Fibroblast of lung (primary cell): ENCODE measurements at regions not wholly inside any gene's neighbourhood (a gene's known extent, or its start where the extent isn't known, plus 50 kb on each side); places are given as distances from the start of the nearest gene placed in this dataset.

ENCODE experiments used
- DNase-seq, 2 donors: peaks; one replicate each; pipeline versions ENCODE4 v3.0.0 to v3.0.0-alpha.2; 2010; ENCODE audit warnings: low read depth in 2 of 2
- H2AFZ ChIP-seq: 2 replicates; pipeline ENCODE4 v1.5.1; 2012; ENCODE audit warnings: low read length, control low read depth, inconsistent platforms
- H3K27ac ChIP-seq: 2 replicates; pipeline ENCODE4 v1.5.1; 2011; ENCODE audit warnings: low read length, control low read depth; ENCODE audit not compliant: insufficient read depth
- H3K27me3 ChIP-seq: 2 replicates; pipeline ENCODE4 v1.5.1; 2011; ENCODE audit warnings: mild to moderate bottlenecking, low read length; ENCODE audit not compliant: control insufficient read depth, insufficient read depth
- H3K36me3 ChIP-seq: 2 replicates; pipeline ENCODE4 v1.5.1; 2011; ENCODE audit warnings: low read length; ENCODE audit not compliant: control insufficient read depth, insufficient read depth
- H3K4me1 ChIP-seq: 2 replicates; pipeline ENCODE4 v1.5.1; 2011; ENCODE audit warnings: low read length; ENCODE audit not compliant: control insufficient read depth, insufficient read depth; ENCODE audit errors: extremely low read depth
- H3K4me2 ChIP-seq: 2 replicates; pipeline ENCODE4 v1.5.1; 2011; ENCODE audit warnings: low read length, control low read depth; ENCODE audit not compliant: insufficient read depth; ENCODE audit errors: extremely low read depth
- H3K4me3 ChIP-seq, 4 experiments: fragments of 200-600 bp in 1 of 4; sonication (generic) in 1 of 4; replicated peaks in 1 of 4; 2 replicates each; pipeline ENCODE4 v1.5.1; 2011 to 2016; ENCODE audit warnings: low read length in 4 of 4, low read depth in 3 of 4, mild to moderate bottlenecking in 3 of 4, control low read depth in 2 of 4, inconsistent platforms in 1 of 4, mixed read lengths in 1 of 4; ENCODE audit not compliant: insufficient read depth in 1 of 4; ENCODE audit errors: control extremely low read depth in 1 of 4
- H3K79me2 ChIP-seq: 2 replicates; pipeline ENCODE4 v1.5.1; 2012; ENCODE audit warnings: mild to moderate bottlenecking, low read length, inconsistent platforms; ENCODE audit not compliant: control insufficient read depth, insufficient read depth
- H3K9ac ChIP-seq: 2 replicates; pipeline ENCODE4 v1.5.1; 2011; ENCODE audit warnings: mild to moderate bottlenecking, low read length, control low read depth; ENCODE audit not compliant: insufficient read depth
- H3K9me3 ChIP-seq: 2 replicates; pipeline ENCODE4 v1.5.1; 2012; ENCODE audit warnings: low read depth, low read length; ENCODE audit not compliant: control insufficient read depth, insufficient read depth
- H4K20me1 ChIP-seq: 2 replicates; pipeline ENCODE4 v1.5.1; 2011; ENCODE audit warnings: low read length; ENCODE audit not compliant: control insufficient read depth, insufficient read depth; ENCODE audit errors: extremely low read depth
- CTCF ChIP-seq, 2 donors: IDR thresholded peaks in 1 of 2; conservative IDR thresholded peaks in 1 of 2; 1 replicate in 1 of 2; 2 replicates in 1 of 2; pipeline ENCODE4 v1.5.1; 2011 to 2012; ENCODE audit warnings: low read length in 2 of 2, control low read depth in 1 of 2, inconsistent platforms in 1 of 2, low read depth in 1 of 2, mild to moderate bottlenecking in 1 of 2
- EZH2 ChIP-seq: IDR thresholded peaks from 2 replicates; pipeline ENCODE4 v1.5.1; 2012; ENCODE audit warnings: low read length, control low read depth, mild to moderate bottlenecking; ENCODE audit errors: missing control alignments

DNA sequence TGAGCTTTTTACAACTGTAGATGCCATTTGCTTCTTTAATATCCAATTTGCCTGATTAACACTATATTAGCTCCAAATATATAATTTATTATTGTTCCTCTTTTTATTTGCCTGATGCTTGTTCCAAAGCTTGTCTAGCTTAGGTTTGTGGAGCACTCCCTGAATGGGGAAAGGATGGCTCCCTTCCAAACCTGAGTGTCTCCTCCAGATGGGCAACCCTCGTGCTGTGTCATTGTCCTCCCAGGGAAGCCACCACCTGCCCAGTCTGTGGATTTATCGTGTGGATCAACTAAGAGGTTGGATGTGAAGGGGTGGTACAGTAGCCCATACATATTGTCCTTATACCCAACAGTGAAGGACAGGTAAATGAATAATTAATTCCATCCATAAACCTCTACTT, 404.9 kb downstream of the CDK5RAP2 start:
- Histone ChIP-seq H2AFZ (no peak overlapping the region), H3K36me3 (no peaks in the 10 kb centered on the region), H3K27me3 (no peaks in the 10 kb centered on the region), H4K20me1 (no peaks in the 10 kb centered on the region), H3K4me1 (no peaks in the 10 kb centered on the region), H3K27ac (no peak overlapping the region), H3K79me2 (no peaks in the 10 kb centered on the region), H3K4me3 (no peak overlapping the region), H3K9ac (no peak overlapping the region), H3K9me3 (no peaks in the 10 kb centered on the region), H3K4me2 (no peak overlapping the region)
- no peak for DNase-seq
- TF ChIP-seq EZH2 = no peak
- TF ChIP-seq CTCF (conservative IDR thresholded peaks at IDR 0.05 in 1 of 2, IDR thresholded peaks at IDR 0.05 in 1 of 2; ENCODE audit: low read depth in 1 of 2, low read length in 2 of 2) = no peak

DNA sequence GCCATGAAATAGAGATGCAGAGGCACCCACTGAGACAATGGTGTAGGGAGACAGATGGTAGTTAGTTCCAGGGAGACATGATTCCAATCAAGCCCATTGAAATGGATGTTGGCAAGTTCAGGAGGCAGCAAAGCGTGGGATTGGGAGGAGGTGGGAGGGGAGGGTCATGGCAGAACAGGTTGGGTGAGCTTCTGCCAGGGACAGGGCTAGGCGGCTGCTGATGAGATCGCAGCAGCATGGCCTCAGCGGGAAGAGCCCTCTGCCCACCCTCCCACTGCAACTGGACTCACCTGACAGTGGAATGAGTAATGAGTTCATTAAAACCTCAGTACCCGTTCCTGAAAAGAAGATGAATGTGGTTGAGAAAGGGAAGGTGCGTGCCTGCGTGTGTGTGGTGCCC, 418.2 kb downstream of the CDK5RAP2 start:
- Histone ChIP-seq H2AFZ (no peak overlapping the region), H3K9me3 (no peaks in the 10 kb centered on the region), H4K20me1 (no peaks in the 10 kb centered on the region), H3K27ac (no peak overlapping the region), H3K4me3 (no peak overlapping the region), H3K4me1 (no peaks in the 10 kb centered on the region), H3K27me3 (no peaks in the 10 kb centered on the region), H3K4me2 (no peak overlapping the region), H3K36me3 (no peaks in the 10 kb centered on the region), H3K9ac (no peak overlapping the region), H3K79me2 (no peaks in the 10 kb centered on the region)
- DNase-seq = no peak
- no peak for TF ChIP-seq CTCF (conservative IDR thresholded peaks at IDR 0.05 in 1 of 2, IDR thresholded peaks at IDR 0.05 in 1 of 2; ENCODE audit: low read depth in 1 of 2, low read length in 2 of 2)

DNA sequence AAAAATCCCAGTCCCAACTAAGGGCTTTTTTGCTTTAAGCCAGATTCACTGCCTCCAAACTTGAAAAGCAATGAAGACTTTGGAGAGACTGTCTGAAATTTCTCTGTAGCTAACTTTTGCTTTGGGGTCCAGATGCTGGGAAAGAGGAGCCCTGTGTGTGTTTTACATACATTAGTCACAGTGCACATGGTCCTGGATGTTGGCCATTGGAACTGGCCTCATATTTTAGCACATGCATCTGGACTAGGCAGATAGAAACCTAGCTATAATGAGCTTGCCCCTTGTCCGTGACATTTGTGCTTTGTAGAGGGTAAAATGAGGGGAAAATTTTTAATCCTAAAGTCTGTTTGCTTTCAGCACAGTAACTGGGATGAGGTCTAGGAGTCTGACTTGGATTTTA, 421.7 kb downstream of the CDK5RAP2 start:
- DNase-seq = no peak
- no peaks in the 10 kb centered on the region for H3K4me1 ChIP-seq
- H3K79me2 ChIP-seq = no peaks in the 10 kb centered on the region
- no peaks in the 10 kb centered on the region for H3K36me3 ChIP-seq
- no peaks in the 10 kb centered on the region for H3K9me3 ChIP-seq
- no peaks in the 10 kb centered on the region for H4K20me1 ChIP-seq
- H3K27me3 ChIP-seq = no peaks in the 10 kb centered on the region
- no peak overlapping the region for H3K4me2 ChIP-seq
- no peak overlapping the region for H3K27ac ChIP-seq
- TF ChIP-seq CTCF (conservative IDR thresholded peaks at IDR 0.05 in 1 of 2, IDR thresholded peaks at IDR 0.05 in 1 of 2; ENCODE audit: low read depth in 1 of 2, low read length in 2 of 2) (no peak), EZH2 (no peak)
- H3K9ac ChIP-seq = no peak overlapping the region
- H2AFZ ChIP-seq = no peak overlapping the region
- no peak overlapping the region for H3K4me3 ChIP-seq
